CD4-positive, alpha-beta memory T cell (primary cell): ENCODE measurements at regions not wholly inside any gene's neighbourhood (a gene's known extent, or its start where the extent isn't known, plus 50 kb on each side); places are given as distances from the start of the nearest gene placed in this dataset.

ENCODE experiments used
- CTCF ChIA-PET: fragments of 350-600 bp; sonication (Branson Sonifier 250); formaldehyde crosslinking; loops from one replicate; lab custom pipeline; 2021; ENCODE audit warnings: inconsistent platforms; ENCODE audit not compliant: partially characterized antibody; lab: Charles Lee
- POLR2A ChIA-PET: fragments of 350-600 bp; sonication (Branson Sonifier 250); formaldehyde crosslinking; loops from one replicate; lab custom pipeline; 2021; ENCODE audit not compliant: partially characterized antibody; lab: Charles Lee
- DNase-seq, 5 donors: peaks; one replicate each; pipeline versions ENCODE4 v3.0.0 to v3.0.0-alpha.2; 2020 to 2022; ENCODE audit warnings: mixed read lengths in 1 of 5
- H3K27ac ChIP-seq: one replicate; pipeline ENCODE4 v1.7.0; 2013; ENCODE audit warnings: low read depth, low read length
- H3K27me3 ChIP-seq: 2 replicates; pipeline ENCODE4 v1.7.0; 2013; ENCODE audit warnings: mild to moderate bottlenecking, low read length, moderate library complexity; ENCODE audit not compliant: insufficient read depth
- H3K36me3 ChIP-seq: 2 replicates; pipeline ENCODE4 v1.7.0; 2013; ENCODE audit warnings: mild to moderate bottlenecking, low read length, moderate library complexity; ENCODE audit not compliant: insufficient read depth
- H3K4me1 ChIP-seq: 2 replicates; pipeline ENCODE4 v1.7.0; 2013; ENCODE audit warnings: mild to moderate bottlenecking, low read length, moderate library complexity; ENCODE audit not compliant: insufficient read depth
- H3K4me3 ChIP-seq, 2 donors: one replicate each; pipeline ENCODE4 v1.7.0; 2013; ENCODE audit warnings: low read length in 2 of 2, mild to moderate bottlenecking in 1 of 2
- H3K9me3 ChIP-seq, 2 donors: one replicate each; pipeline ENCODE4 v1.7.0; 2013; ENCODE audit warnings: low read length in 2 of 2, control low read depth in 1 of 2; ENCODE audit not compliant: control insufficient read depth in 1 of 2
- H3K27ac Mint-ChIP-seq, 7 donors: one replicate each; pipeline ENCODE4 v1.8.0; 2020 to 2021; ENCODE audit warnings: mixed read lengths in 7 of 7, mild to moderate bottlenecking in 6 of 7, inconsistent platforms in 3 of 7, moderate library complexity in 3 of 7
- H3K27me3 Mint-ChIP-seq, 2 donors: one replicate each; pipeline ENCODE4 v1.8.0; 2020 to 2021; ENCODE audit warnings: mixed read lengths in 2 of 2
- H3K36me3 Mint-ChIP-seq, 2 donors: one replicate each; pipeline ENCODE4 v1.8.0; 2020 to 2021; ENCODE audit warnings: mixed read lengths in 2 of 2, inconsistent platforms in 1 of 2, mild to moderate bottlenecking in 1 of 2
- H3K4me1 Mint-ChIP-seq, 4 donors: one replicate each; pipeline ENCODE4 v1.8.0; 2020 to 2021; ENCODE audit warnings: mixed read lengths in 4 of 4, mild to moderate bottlenecking in 1 of 4
- H3K4me3 Mint-ChIP-seq, 8 donors: one replicate each; pipeline ENCODE4 v1.8.0; 2020 to 2021; ENCODE audit warnings: mixed read lengths in 8 of 8, mild to moderate bottlenecking in 7 of 8, moderate library complexity in 6 of 8, inconsistent platforms in 3 of 8
- H3K9me3 Mint-ChIP-seq, 8 donors: one replicate each; pipeline ENCODE4 v1.8.0; 2020 to 2021; ENCODE audit warnings: mixed read lengths in 8 of 8, mild to moderate bottlenecking in 5 of 8, inconsistent platforms in 3 of 8, moderate library complexity in 1 of 8
- intact Hi-C: fragments of 100-400 bp; cut with micrococcal nuclease; formaldehyde crosslinking; loops from one replicate; pipeline ENCODE4 v1.15.1; 2023

DNA sequence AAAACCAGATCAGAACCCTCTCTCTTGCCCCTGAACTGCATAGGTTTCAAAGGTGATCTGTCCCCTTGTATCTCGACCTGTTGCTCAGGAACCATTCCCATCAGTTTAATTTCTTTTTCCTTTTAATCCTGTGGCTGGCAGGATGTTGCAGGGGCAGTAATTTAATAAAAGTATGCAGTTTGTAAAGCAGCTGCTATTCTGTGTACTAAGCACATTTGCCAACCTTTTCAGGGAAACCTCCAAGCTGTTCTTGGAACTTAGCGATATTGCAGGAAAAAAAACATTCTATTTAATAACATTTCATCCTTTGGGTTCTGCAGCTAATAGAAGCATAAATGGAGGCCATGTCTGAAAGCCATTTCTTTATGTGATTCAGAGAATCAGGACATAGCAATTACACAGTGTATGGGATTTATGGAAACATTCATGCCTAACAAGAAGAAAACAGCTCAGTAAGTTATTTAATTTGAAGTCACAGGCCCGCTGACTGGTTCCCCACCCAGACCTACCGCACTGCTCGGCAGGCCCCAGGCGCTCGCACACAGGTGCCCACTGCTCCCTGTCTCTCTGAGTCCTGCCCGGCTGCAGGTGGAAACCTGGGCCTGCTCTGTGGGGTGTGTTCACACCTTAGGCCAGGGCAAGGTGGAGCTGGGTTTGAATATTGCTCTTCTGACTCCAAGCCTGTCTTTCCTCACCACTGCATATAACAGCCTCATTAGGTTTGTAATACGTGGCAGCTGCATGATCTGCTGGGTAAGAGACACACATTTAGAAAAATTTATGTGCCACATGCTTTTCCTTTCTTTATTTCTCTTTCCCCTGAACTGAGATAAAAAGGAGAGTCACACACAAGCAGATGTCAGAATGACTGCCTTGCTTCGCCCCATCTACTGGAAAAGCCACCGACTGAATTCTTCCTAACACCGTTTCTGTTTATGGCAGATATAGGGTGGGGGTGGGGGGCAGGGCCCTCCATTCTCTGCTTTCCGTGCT is 119.7 kb downstream of the SLC25A47 start:
- Histone ChIP-seq H3K36me3 (no peaks in the 10 kb centered on the region), H3K27ac (no peak overlapping the region), H3K9me3 (no peaks in the 10 kb centered on the region), H3K4me1 (peaks cover 7% of the 10 kb centered on the region), H3K27me3 (no peaks in the 10 kb centered on the region), H3K4me3 (no peak overlapping the region)
- DNase-seq, result no peak
- H3K4me1 Mint-ChIP-seq, result peaks cover 0 to 6% (median 2%) of the 10 kb centered on the region in 4 donors
- H3K27me3 Mint-ChIP-seq, result no peaks in the 10 kb centered on the region
- ChIA-PET POLR2A (no interaction called here), CTCF (interaction anchor here (0.6 to 1.6 kb wide), 4 partner anchors 58 to 213 kb away, joined by 3 to 8 read pairs (median 3); no protein-coding TSS in a partner anchor)
- no peak overlapping the region for H3K27ac Mint-ChIP-seq
- no peaks in the 10 kb centered on the region for H3K9me3 Mint-ChIP-seq
- intact Hi-C loops, result no loop called here
- no peaks in the 10 kb centered on the region for H3K36me3 Mint-ChIP-seq
- H3K4me3 Mint-ChIP-seq, result no peak overlapping the region

DNA sequence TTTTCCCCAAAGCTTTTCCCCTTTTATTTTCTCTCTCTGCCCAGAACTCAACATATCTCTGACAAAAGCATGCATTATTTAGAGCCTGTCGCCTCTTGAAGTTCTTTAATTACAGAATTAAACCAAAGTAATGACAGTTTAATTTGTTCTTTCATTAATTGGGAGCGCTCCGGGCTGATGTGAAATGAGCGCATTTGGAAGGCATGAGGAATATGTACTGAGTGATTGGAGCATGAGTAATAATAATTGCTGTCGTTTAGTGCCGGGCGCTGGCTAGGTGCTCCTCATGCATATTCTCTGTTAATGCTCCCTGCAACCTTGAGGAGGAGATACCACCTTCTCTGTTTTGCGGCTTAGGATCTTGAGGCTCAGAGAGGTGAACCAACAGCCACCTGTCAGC is 120.5 kb downstream of the SLC25A47 start:
- H3K27ac ChIP-seq, result no peak overlapping the region
- no peak overlapping the region for H3K4me3 ChIP-seq
- H3K9me3 ChIP-seq, result no peaks in the 10 kb centered on the region
- H3K27ac Mint-ChIP-seq, result peak overlapping the region in 1 of 7 donors; percentile 69
- H3K4me3 Mint-ChIP-seq, result no peak overlapping the region
- peaks cover 0 to 6% (median 2%) of the 10 kb centered on the region in 4 donors for H3K4me1 Mint-ChIP-seq
- H3K36me3 Mint-ChIP-seq, result no peaks in the 10 kb centered on the region
- H3K36me3 ChIP-seq, result no peaks in the 10 kb centered on the region
- intact Hi-C loops, result no loop called here
- H3K9me3 Mint-ChIP-seq, result no peaks in the 10 kb centered on the region
- ChIA-PET POLR2A (no interaction called here), CTCF (interaction anchor here (1.6 kb wide), 1 partner anchor 202 kb away, joined by 8 read pairs; no protein-coding TSS in a partner anchor)
- H3K4me1 ChIP-seq, result peaks cover 7% of the 10 kb centered on the region
- no peak for DNase-seq
- H3K27me3 ChIP-seq, result no peaks in the 10 kb centered on the region
- H3K27me3 Mint-ChIP-seq, result no peaks in the 10 kb centered on the region

DNA sequence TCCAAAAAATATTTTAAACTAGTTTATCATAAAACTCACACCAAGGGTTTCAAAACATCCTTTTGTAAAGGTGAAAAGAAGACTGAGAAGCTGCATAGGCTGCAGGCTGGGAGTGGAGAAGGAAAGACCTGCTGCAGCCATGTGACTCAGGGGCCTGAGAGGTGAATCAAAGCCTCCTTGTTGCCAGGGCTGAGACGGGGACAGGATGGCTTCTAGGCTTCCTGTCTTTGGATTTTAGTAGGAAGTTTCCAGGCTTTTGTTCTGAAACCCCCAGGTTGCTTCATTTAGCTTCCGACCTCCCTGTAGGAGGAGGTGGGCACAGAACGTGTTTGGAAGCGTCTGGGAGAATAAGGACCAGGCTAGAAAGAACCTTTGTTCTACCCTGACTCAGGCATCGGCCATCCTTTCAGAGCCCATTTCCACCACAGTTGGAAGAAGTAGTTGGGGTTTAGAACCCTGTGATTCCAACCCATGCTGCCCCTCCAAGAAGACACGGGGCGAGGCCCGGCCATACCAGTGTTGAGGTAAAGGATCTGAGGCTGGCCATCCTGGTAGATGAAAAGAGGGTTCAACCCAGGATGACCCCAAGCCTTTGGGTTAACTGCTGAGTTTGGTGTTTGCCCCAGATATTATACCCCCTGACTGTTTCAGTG is 122.4 kb downstream of the SLC25A47 start:
- DNase-seq, result no peak
- Mint-ChIP-seq H3K9me3 (no peaks in the 10 kb centered on the region), H3K27me3 (no peaks in the 10 kb centered on the region), H3K4me3 (no peak overlapping the region), H3K27ac (no peak overlapping the region), H3K36me3 (peaks cover 0 to 2% of the 10 kb centered on the region in 2 donors), H3K4me1 (peaks cover 0 to 6% (median 2%) of the 10 kb centered on the region in 4 donors)
- CTCF ChIA-PET, result interaction anchor here (2.3 kb wide), 1 partner anchor 200 kb away, joined by 8 read pairs; no protein-coding TSS in a partner anchor
- Histone ChIP-seq H3K27ac (no peak overlapping the region), H3K36me3 (no peaks in the 10 kb centered on the region), H3K4me1 (peaks cover 7% of the 10 kb centered on the region), H3K27me3 (no peaks in the 10 kb centered on the region), H3K4me3 (no peak overlapping the region), H3K9me3 (no peaks in the 10 kb centered on the region)
- POLR2A ChIA-PET, result no interaction called here
- intact Hi-C loops, result no loop called here

DNA sequence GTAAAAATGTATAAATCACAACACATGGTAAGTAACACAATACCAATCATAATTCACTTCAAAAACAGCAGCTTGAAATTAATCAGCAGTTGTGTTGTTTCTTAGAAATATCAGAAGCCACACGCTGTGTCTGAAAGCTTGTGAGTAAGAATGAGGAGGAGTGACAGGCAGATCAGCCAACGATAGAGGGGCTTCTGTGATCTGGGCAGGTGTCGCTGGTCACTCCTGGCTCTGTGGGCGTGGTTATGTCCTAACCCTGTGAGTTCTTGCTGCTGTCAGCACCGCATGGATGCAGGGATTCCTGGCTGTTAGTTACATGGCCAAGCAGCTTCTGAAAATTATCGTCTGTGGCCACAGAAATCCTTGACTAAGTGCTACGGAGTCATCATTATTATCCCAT is 123.4 kb downstream of the SLC25A47 start:
- H3K36me3 Mint-ChIP-seq, result peaks cover 0 to 4% of the 10 kb centered on the region in 2 donors
- no peaks in the 10 kb centered on the region for H3K27me3 ChIP-seq
- H3K4me3 Mint-ChIP-seq, result no peak overlapping the region
- no peaks in the 10 kb centered on the region for H3K9me3 ChIP-seq
- CTCF ChIA-PET, result interaction anchor here (2.3 kb wide), 1 partner anchor 199 kb away, joined by 8 read pairs; no protein-coding TSS in a partner anchor
- H3K36me3 ChIP-seq, result no peaks in the 10 kb centered on the region
- H3K27me3 Mint-ChIP-seq, result no peaks in the 10 kb centered on the region
- no peak overlapping the region for H3K4me3 ChIP-seq
- intact Hi-C loops, result no loop called here
- H3K4me1 Mint-ChIP-seq, result peaks cover 0 to 2% (median 0%) of the 10 kb centered on the region in 4 donors
- H3K27ac ChIP-seq, result no peak overlapping the region
- POLR2A ChIA-PET, result no interaction called here
- DNase-seq, result no peak
- H3K4me1 ChIP-seq, result peaks cover 6% of the 10 kb centered on the region
- H3K27ac Mint-ChIP-seq, result peak overlapping the region in 1 of 7 donors; percentile 41
- no peaks in the 10 kb centered on the region for H3K9me3 Mint-ChIP-seq

DNA sequence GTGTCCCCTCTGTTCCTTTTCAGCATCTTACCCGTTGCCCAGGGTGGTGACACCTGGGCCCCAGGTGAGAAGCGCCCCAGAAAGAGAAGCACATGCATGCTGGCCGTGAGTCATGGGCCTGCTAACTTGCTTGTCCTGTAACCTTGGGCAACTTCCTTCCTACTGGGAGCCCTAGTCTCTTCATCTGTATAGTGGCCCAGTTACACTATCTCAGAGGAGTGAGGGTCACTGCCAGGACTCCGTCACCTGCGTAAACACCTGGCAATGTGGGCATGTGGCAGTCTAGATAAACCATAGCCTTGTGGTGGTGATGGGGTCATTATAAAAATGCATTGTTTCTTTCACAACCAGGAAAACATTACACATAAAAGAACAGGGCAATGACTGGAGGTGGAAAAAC is 125.2 kb downstream of the SLC25A47 start:
- no peaks in the 10 kb centered on the region for H3K27me3 ChIP-seq
- ChIA-PET CTCF (no interaction called here), POLR2A (no interaction called here)
- no peaks in the 10 kb centered on the region for H3K4me1 Mint-ChIP-seq
- no peak overlapping the region for H3K27ac Mint-ChIP-seq
- H3K9me3 Mint-ChIP-seq, result no peaks in the 10 kb centered on the region
- no peak overlapping the region for H3K27ac ChIP-seq
- no peaks in the 10 kb centered on the region for H3K36me3 ChIP-seq
- peaks cover 0 to 11% of the 10 kb centered on the region in 2 donors for H3K36me3 Mint-ChIP-seq
- H3K4me3 ChIP-seq, result no peak overlapping the region
- no peaks in the 10 kb centered on the region for H3K9me3 ChIP-seq
- no peak overlapping the region for H3K4me3 Mint-ChIP-seq
- DNase-seq, result no peak
- intact Hi-C loops, result no loop called here
- H3K27me3 Mint-ChIP-seq, result no peaks in the 10 kb centered on the region
- no peaks in the 10 kb centered on the region for H3K4me1 ChIP-seq

DNA sequence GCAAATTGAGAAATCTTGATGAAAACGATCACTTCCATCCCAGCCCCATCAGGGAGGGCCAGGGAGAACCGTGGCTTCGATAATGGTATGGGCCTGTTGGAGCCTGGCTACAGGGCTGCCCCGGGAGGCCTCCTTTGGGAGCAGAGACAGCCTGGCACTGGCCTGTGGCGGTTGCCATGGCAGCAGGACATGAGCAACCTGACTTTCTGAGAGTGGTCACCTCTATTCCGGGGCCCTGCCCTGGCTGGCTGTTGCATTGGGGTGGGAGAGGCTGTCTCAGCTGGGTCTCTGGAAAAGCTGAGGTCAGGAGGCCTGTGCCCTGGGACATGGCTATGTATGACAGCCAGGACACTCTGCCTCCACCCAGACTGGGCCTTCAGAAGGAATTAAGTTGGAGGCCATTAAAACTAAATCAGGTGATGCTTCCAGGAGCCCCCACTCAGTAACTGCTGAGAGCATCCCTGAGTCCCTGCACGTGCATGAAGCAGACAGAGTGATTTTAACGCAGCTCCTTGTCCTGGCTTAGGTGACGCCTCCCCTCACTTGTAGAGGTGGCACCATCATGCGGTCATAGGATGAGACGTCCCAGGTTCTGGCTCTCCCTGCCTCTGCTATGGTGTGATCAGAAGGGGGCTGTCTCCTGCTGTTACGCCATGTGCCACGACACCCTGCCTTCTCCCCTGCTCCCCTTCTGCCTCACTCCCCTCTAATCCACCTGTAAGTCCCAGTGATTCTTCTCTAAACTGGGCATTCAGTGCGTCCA is 126.3 kb downstream of the SLC25A47 start:
- peaks cover 0 to 4% (median 0%) of the 10 kb centered on the region in 4 donors for H3K4me1 Mint-ChIP-seq
- H3K4me1 ChIP-seq, result no peaks in the 10 kb centered on the region
- peaks cover 0 to 11% of the 10 kb centered on the region in 2 donors for H3K36me3 Mint-ChIP-seq
- no peaks in the 10 kb centered on the region for H3K36me3 ChIP-seq
- no peak overlapping the region for H3K4me3 Mint-ChIP-seq
- ChIA-PET CTCF (no interaction called here), POLR2A (no interaction called here)
- no peaks in the 10 kb centered on the region for H3K9me3 ChIP-seq
- no peak for DNase-seq
- H3K4me3 ChIP-seq, result no peak overlapping the region
- no peaks in the 10 kb centered on the region for H3K27me3 ChIP-seq
- intact Hi-C loops, result no loop called here
- H3K27ac Mint-ChIP-seq, result peak overlapping the region in 1 of 7 donors; percentile 16
- no peaks in the 10 kb centered on the region for H3K9me3 Mint-ChIP-seq
- H3K27ac ChIP-seq, result no peak overlapping the region
- H3K27me3 Mint-ChIP-seq, result no peaks in the 10 kb centered on the region
